B cell (primary cell): ENCODE measurements at regions not wholly inside any gene's neighbourhood (a gene's known extent, or its start where the extent isn't known, plus 50 kb on each side); places are given as distances from the start of the nearest gene placed in this dataset.

Experiments
- EZH2 ChIP-seq: IDR thresholded peaks from 2 replicates; pipeline ENCODE4 v1.6.1; 2012; ENCODE audit warnings: borderline replicate concordance, low read depth, mild to moderate bottlenecking, moderate library complexity, low read length; ENCODE audit not compliant: insufficient read depth, poor library complexity, severe bottlenecking
- TF ChIP-seq, protein P1 (sequence below): fragments of 200-600 bp; IDR thresholded peaks from one replicate; pipeline ENCODE4 v1.8.0; 2022; ENCODE audit warnings: antibody characterized with exemption, mild to moderate bottlenecking

DNA sequence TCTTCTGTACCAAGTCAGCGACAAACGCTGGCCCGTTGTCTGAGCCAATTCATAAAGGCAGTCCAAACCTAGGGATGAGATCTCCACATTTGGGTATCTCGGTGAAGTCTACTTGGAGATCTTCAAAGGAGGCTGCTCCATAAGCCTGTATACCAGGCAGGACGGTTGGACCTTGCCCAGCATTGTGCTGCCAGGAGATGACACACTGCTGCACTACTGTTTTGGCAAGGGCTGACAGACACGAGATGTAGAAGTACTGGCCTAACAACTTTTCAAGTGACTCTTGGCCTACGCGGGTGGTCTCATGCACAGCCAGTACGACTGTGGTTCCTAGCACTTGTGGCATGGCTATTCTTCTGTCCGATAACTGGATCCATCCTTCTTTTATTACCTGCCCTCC, 135.3 kb downstream of the SLC38A6 start:
- TF ChIP-seq, protein P1, sequence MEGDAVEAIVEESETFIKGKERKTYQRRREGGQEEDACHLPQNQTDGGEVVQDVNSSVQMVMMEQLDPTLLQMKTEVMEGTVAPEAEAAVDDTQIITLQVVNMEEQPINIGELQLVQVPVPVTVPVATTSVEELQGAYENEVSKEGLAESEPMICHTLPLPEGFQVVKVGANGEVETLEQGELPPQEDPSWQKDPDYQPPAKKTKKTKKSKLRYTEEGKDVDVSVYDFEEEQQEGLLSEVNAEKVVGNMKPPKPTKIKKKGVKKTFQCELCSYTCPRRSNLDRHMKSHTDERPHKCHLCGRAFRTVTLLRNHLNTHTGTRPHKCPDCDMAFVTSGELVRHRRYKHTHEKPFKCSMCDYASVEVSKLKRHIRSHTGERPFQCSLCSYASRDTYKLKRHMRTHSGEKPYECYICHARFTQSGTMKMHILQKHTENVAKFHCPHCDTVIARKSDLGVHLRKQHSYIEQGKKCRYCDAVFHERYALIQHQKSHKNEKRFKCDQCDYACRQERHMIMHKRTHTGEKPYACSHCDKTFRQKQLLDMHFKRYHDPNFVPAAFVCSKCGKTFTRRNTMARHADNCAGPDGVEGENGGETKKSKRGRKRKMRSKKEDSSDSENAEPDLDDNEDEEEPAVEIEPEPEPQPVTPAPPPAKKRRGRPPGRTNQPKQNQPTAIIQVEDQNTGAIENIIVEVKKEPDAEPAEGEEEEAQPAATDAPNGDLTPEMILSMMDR: no peak
- TF ChIP-seq EZH2: no peak
